Fibroblast of lung (primary cell): ENCODE measurements at regions not wholly inside any gene's neighbourhood (a gene's known extent, or its start where the extent isn't known, plus 50 kb on each side); places are given as distances from the start of the nearest gene placed in this dataset.

Source experiments
- EZH2 ChIP-seq: IDR thresholded peaks from 2 replicates; pipeline ENCODE4 v1.5.1; 2012; ENCODE audit warnings: low read length, control low read depth, mild to moderate bottlenecking; ENCODE audit errors: missing control alignments
- TF ChIP-seq, protein P1 (sequence below), 2 donors: IDR thresholded peaks in 1 of 2; conservative IDR thresholded peaks in 1 of 2; 1 replicate in 1 of 2; 2 replicates in 1 of 2; pipeline ENCODE4 v1.5.1; 2011 to 2012; ENCODE audit warnings: low read length in 2 of 2, control low read depth in 1 of 2, inconsistent platforms in 1 of 2, low read depth in 1 of 2, mild to moderate bottlenecking in 1 of 2

DNA sequence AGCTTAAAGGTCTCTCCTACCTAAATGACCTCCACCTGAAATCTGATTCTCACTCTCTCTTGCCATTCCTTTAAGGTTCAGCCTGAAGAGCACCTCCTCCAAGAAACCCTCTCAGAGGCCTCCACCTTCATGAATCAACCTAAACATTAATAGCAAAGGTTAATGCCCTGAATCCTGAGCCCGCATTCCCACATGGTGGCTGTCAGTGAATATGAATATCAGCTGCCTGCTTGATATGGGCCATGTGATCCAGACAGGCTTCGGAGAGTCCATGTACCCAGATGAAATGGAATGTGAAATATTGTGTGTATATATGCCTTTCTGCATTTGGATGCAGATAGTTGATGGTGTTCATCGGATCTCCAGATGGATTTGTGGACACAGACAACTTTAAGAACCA, 317.5 kb downstream of the TOX3 start:
- TF ChIP-seq, protein P1, sequence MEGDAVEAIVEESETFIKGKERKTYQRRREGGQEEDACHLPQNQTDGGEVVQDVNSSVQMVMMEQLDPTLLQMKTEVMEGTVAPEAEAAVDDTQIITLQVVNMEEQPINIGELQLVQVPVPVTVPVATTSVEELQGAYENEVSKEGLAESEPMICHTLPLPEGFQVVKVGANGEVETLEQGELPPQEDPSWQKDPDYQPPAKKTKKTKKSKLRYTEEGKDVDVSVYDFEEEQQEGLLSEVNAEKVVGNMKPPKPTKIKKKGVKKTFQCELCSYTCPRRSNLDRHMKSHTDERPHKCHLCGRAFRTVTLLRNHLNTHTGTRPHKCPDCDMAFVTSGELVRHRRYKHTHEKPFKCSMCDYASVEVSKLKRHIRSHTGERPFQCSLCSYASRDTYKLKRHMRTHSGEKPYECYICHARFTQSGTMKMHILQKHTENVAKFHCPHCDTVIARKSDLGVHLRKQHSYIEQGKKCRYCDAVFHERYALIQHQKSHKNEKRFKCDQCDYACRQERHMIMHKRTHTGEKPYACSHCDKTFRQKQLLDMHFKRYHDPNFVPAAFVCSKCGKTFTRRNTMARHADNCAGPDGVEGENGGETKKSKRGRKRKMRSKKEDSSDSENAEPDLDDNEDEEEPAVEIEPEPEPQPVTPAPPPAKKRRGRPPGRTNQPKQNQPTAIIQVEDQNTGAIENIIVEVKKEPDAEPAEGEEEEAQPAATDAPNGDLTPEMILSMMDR (conservative IDR thresholded peaks at IDR 0.05 in 1 of 2, IDR thresholded peaks at IDR 0.05 in 1 of 2; ENCODE audit: low read depth in 1 of 2, low read length in 2 of 2), result no peak
- TF ChIP-seq EZH2, result no peak
